Common myeloid progenitor, CD34-positive (primary cell): ENCODE measurements at regions not wholly inside any gene's neighbourhood (a gene's known extent, or its start where the extent isn't known, plus 50 kb on each side); places are given as distances from the start of the nearest gene placed in this dataset.
A peak's percentile ranks its signal among the peaks of the same experiment; 100 is the strongest.
"Not testable (repeated sequence)": the region's sequence is repeated elsewhere in the genome, so short reads cannot be mapped to it uniquely, and the experiment has no call there.

Source experiments
- CTCF ChIA-PET: fragments of 350-600 bp; sonication (Branson Sonifier 250); formaldehyde crosslinking; loops from one replicate; lab custom pipeline; 2021; ENCODE audit warnings: antibody characterized with exemption; lab: Charles Lee
- POLR2A ChIA-PET: fragments of 350-600 bp; sonication (Branson Sonifier 250); formaldehyde crosslinking; loops from one replicate; lab custom pipeline; 2021; ENCODE audit warnings: antibody characterized with exemption; lab: Charles Lee
- DNase-seq, 3 donors: peaks; one replicate each; pipeline versions ENCODE4 v3.0.0 to v3.0.0-alpha.2; 2013
- H3K27ac ChIP-seq, 2 experiments: 1 replicate in 1 of 2; 2 replicates in 1 of 2; pipeline ENCODE4 v1.7.0; 2013; ENCODE audit warnings: inconsistent platforms in 2 of 2, low read length in 2 of 2, mild to moderate bottlenecking in 2 of 2, low read depth in 1 of 2, moderate library complexity in 1 of 2; ENCODE audit not compliant: severe bottlenecking in 2 of 2, insufficient read depth in 1 of 2, poor library complexity in 1 of 2
- H3K27me3 ChIP-seq, 5 experiments: replicated peaks in 2 of 5; 1 replicate in 3 of 5; 2 replicates in 2 of 5; pipeline versions ENCODE4 v1.6.1 to v1.7.0; 2013; ENCODE audit warnings: low read length in 4 of 5, mild to moderate bottlenecking in 2 of 5, moderate library complexity in 2 of 5, inconsistent platforms in 1 of 5; ENCODE audit not compliant: insufficient read depth in 5 of 5, control insufficient read depth in 4 of 5
- H3K36me3 ChIP-seq, 4 experiments: 1 replicate in 2 of 4; 2 replicates in 2 of 4; pipeline versions ENCODE4 v1.6.1 to v1.7.0; 2013; ENCODE audit warnings: low read length in 3 of 4, control low read depth in 1 of 4, mild to moderate bottlenecking in 1 of 4; ENCODE audit not compliant: control insufficient read depth in 4 of 4, insufficient read depth in 4 of 4
- H3K4me1 ChIP-seq, 4 experiments: 1 replicate in 3 of 4; 2 replicates in 1 of 4; pipeline versions ENCODE4 v1.6.1 to v1.7.1; 2013; ENCODE audit warnings: low read length in 3 of 4, mild to moderate bottlenecking in 3 of 4, control low read depth in 1 of 4, inconsistent platforms in 1 of 4, moderate library complexity in 1 of 4; ENCODE audit not compliant: control insufficient read depth in 4 of 4, insufficient read depth in 4 of 4; ENCODE audit errors: control extremely low read depth in 1 of 4
- H3K4me3 ChIP-seq, 7 experiments: 1 replicate in 4 of 7; 2 replicates in 3 of 7; pipeline versions ENCODE4 v1.5.1 to v1.7.0; 2013; ENCODE audit warnings: mild to moderate bottlenecking in 7 of 7, low read length in 6 of 7, moderate library complexity in 6 of 7, inconsistent platforms in 2 of 7, low read depth in 2 of 7, control low read depth in 1 of 7; ENCODE audit not compliant: insufficient read depth in 4 of 7, control insufficient read depth in 1 of 7; ENCODE audit errors: extremely low read depth in 1 of 7
- H3K9me3 ChIP-seq, 5 experiments: 1 replicate in 4 of 5; 2 replicates in 1 of 5; pipeline versions ENCODE4 v1.6.1 to v1.7.1; 2013; ENCODE audit warnings: low read length in 4 of 5, mild to moderate bottlenecking in 2 of 5, inconsistent platforms in 1 of 5, low read depth in 1 of 5, moderate library complexity in 1 of 5; ENCODE audit not compliant: control insufficient read depth in 4 of 5, insufficient read depth in 2 of 5; ENCODE audit errors: control extremely low read depth in 1 of 5
- WGBS: methylation state at CpG from one replicate; pipeline ENCODE4 v1.1.5; 2013; ENCODE audit not compliant: insufficient coverage; 5-methylcytosine and 5-hydroxymethylcytosine counted together

DNA sequence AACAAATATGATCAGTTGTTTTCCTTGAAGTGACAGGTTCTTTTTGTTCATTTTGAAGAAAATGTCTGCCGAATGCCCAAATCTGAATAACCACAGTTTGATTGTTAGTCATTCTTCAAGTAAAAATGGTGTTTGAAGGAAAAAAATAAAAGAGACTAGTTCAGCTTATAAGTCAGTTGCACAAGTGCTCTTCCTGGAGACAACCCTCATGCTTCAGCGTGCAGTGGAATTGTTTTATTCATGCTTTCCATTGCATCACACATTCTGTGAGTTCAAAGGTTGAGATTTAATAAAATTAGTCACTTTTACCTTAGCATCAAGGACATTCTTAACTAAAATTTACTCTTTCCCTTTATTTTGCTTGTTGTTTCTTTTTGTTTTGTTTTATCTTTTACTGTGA lies 404.9 kb downstream of the ZNF674 start:
- DNase-seq, result no peak
- no peak overlapping the region for H3K27ac ChIP-seq
- CTCF ChIA-PET, result no interaction called here
- H3K4me3 ChIP-seq, result no peak overlapping the region
- WGBS, result no CpG with 5 or more reads among the region's 2 CpGs
- no peaks in the 10 kb centered on the region for H3K36me3 ChIP-seq
- no peaks in the 10 kb centered on the region for H3K4me1 ChIP-seq
- H3K9me3 ChIP-seq, result peaks cover 0 to 1% (median 0%) of the 10 kb centered on the region in 5 experiments
- POLR2A ChIA-PET, result no interaction called here
- peaks cover 0 to 2% (median 0%) of the 10 kb centered on the region in 5 experiments for H3K27me3 ChIP-seq

DNA sequence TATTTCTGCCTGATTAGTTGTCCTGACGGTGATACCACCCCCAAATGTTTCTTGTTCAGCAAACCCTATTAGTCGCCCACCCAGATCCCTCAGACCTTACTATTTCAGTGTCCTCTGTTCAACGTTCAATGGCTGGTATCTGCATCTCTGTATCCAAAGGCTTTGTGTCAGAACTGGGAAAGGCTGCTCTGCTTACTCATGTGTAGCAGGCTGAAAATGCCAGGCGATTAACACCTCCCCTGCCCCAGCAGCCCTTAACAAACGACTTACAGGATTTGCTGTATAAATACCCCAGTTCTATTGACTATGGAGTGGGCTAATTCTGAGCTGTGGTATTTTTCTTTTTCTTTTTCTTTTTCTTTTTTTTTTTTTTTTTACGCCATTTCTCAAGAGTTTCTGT lies 415.0 kb downstream of the ZNF674 start:
- Histone ChIP-seq H3K27me3 (no peaks in the 10 kb centered on the region), H3K4me1 (peaks cover 0 to 9% (median 0%) of the 10 kb centered on the region in 4 experiments), H3K36me3 (no peaks in the 10 kb centered on the region), H3K9me3 (no peaks in the 10 kb centered on the region), H3K4me3 (no peak overlapping the region), H3K27ac (no peak overlapping the region)
- WGBS, result 77% methylated on average over 3 of the region's 6 CpGs
- DNase-seq, result no peak
- ChIA-PET CTCF (no interaction called here), POLR2A (interaction anchor here (0.6 kb wide), 1 partner anchor 17 kb away, joined by 5 read pairs; no protein-coding TSS in a partner anchor)

DNA sequence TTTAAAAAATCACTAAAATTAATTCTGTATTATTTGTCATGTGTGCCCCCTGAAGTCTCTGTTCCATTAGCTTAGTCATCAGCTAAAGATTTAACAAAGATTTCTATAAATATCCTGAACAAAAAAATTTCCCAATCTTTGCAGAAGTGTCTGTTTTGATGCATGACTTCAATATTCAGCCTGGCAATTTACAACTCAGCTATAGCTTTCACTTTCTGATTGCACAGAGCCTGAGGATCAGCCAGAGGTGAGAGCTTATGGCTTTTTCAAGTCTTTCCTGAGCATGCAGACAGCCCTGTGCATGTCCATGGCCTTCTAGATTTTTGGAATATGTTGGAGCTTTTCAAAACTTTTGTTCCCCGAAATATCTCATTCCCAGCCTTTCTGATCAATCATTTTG lies 420.1 kb downstream of the ZNF674 start:
- Histone ChIP-seq H3K36me3 (no peaks in the 10 kb centered on the region), H3K27ac (peak overlapping the region in 1 of 2 experiments; percentile 58), H3K4me3 (peak overlapping the region in 2 of 7 experiments; percentile 4 to 23), H3K27me3 (no peaks in the 10 kb centered on the region), H3K9me3 (peaks cover 0 to 2% (median 0%) of the 10 kb centered on the region in 5 experiments), H3K4me1 (peaks cover 0 to 10% (median 0%) of the 10 kb centered on the region in 4 experiments)
- DNase-seq, result peak; percentile 24 to 75 (median 62)
- ChIA-PET POLR2A (no interaction called here), CTCF (no interaction called here)
- WGBS, result no CpG with 5 or more reads among the region's 1 CpG

DNA sequence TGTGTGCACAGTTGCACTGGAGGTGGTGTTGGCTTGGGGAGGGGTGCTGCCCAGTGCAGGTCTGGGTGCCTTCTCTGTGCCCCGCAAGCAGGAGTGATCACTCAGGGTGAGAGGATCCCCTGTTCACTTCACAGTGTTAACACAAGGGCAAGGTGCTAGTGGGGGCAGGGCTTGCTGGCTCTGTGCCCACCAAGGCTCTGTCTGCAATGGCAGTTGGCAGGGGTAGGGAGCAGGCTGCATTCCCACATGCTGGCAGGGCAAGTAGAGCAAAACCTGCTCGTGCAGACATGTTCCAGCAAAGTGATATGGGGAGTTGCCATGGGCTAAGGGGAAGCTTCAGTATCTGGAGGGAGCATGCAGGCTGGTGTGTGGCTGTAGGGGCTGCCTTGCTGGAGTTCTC lies 428.0 kb downstream of the ZNF674 start:
- POLR2A ChIA-PET, result no interaction called here
- Histone ChIP-seq H3K27ac (no peak overlapping the region), H3K27me3 (no peaks in the 10 kb centered on the region), H3K9me3 (peaks cover 0 to 4% (median 0%) of the 10 kb centered on the region in 5 experiments), H3K4me3 (no peak overlapping the region), H3K4me1 (no peaks in the 10 kb centered on the region), H3K36me3 (no peaks in the 10 kb centered on the region)
- DNase-seq, result no peak
- 40% methylated on average over 1 of the region's 2 CpGs for WGBS
- CTCF ChIA-PET, result no interaction called here

DNA sequence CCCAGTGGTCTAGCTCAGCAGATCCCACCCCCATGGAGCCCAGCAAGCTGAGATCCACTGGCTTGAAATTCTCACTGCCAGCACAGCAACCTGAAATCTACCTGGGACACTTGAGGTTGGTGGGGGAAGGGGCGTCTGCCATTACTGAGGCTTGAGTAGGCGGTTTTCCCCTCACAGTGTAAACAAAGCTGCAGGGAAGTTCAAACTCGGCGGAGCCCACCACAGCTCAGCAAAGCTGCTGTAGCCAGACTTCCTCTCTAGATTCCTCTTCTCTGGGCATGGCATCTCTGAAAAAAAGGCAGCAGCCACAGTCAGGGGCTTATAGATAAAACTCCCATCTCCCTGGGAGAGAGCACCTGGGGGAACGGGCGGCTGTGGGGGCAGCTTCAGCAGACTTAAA lies 457.9 kb downstream of the ZNF674 start:
- H3K27me3 ChIP-seq, H3K36me3 ChIP-seq, POLR2A ChIA-PET, H3K4me1 ChIP-seq, H3K4me3 ChIP-seq, H3K27ac ChIP-seq, H3K9me3 ChIP-seq, CTCF ChIA-PET: not testable (repeated sequence)
- peak in 2 of 3 donors; percentile 56 to 64 for DNase-seq
- 73% methylated on average over 6 of the region's 6 CpGs for WGBS

DNA sequence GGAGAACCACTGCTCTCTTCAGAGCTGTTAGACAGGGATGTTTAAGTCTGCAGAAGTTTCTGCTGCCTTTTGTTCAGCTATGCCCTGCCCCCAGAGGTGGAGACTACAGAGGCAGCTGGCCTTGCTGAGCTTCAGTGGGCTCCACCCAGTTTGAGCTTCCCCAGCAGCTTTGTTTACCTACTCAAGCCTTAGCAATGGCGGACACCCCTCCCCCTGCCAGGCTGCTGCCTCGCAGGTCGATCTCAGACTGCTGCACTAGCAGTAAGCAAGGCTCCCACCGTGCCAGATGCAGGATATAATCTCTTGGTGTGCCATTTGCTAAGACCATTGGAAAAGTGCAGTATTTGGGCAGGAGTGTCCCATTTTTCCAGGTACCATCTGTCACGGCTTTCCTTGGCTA lies 465.1 kb downstream of the ZNF674 start:
- H3K4me3 ChIP-seq, H3K36me3 ChIP-seq, H3K9me3 ChIP-seq, CTCF ChIA-PET, H3K27me3 ChIP-seq, H3K4me1 ChIP-seq, DNase-seq, H3K27ac ChIP-seq, POLR2A ChIA-PET: not testable (repeated sequence)
- 93% methylated on average over 2 of the region's 5 CpGs for WGBS

DNA sequence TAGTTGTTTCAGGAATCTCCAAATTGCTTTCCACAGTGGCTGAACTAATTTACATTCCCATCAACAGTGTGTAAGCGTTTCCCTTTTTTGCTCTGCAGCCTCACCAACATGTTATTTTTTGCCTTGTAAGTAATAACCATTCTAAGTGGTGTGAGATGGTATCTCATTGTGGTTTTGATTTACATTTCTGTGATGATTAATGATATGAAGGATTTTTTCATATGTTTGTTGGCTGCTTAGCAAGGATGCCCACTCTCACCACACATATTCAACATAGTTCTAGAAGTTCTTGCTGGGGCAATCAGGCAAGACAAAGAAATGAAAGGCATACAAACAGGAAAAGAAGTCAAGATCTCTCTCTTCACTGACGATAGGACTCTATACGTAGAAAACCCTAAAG lies 472.4 kb downstream of the ZNF674 start:
- Histone ChIP-seq H3K27me3 (no peaks in the 10 kb centered on the region), H3K4me3 (no peak overlapping the region), H3K27ac (no peak overlapping the region), H3K9me3 (peaks cover 0 to 3% (median 0%) of the 10 kb centered on the region in 5 experiments), H3K36me3 (no peaks in the 10 kb centered on the region), H3K4me1 (no peaks in the 10 kb centered on the region)
- DNase-seq, result peak; percentile 20 to 81 (median 69)
- 0% methylated on average over 2 of the region's 3 CpGs for WGBS
- ChIA-PET CTCF (no interaction called here), POLR2A (no interaction called here)
